Retinal pigment epithelial cell (primary cell): ENCODE measurements at regions not wholly inside any gene's neighbourhood (a gene's known extent, or its start where the extent isn't known, plus 50 kb on each side); places are given as distances from the start of the nearest gene placed in this dataset.

Source experiments
- DNase-seq: peaks from one replicate; pipeline ENCODE4 v3.0.0-alpha.2; 2010; ENCODE audit warnings: low read depth
- H3K4me3 ChIP-seq: 2 replicates; pipeline ENCODE4 v1.5.1; 2011; ENCODE audit warnings: mild to moderate bottlenecking, low read length, control low read depth, moderate library complexity
- CTCF ChIP-seq: conservative IDR thresholded peaks from 2 replicates; pipeline ENCODE4 v1.5.1; 2011; ENCODE audit warnings: low read depth, low read length, control low read depth, inconsistent platforms

- H3K4me3 ChIP-seq, result no peak overlapping the region
- no peak for TF ChIP-seq CTCF
These were observed 295.7 kb upstream of the SHH start for GRCh38 chr7:156107957-156108356.

GRCh38 chr7:156106107-156106426 is 293.8 kb upstream of the SHH start:
- H3K4me3 ChIP-seq, result no peak overlapping the region
- TF ChIP-seq CTCF, result no peak
- no peak for DNase-seq

More at GRCh38 chr7:156107957-156108356, 295.7 kb upstream of the SHH start:
- no peak for DNase-seq

- DNase-seq, result no peak
- TF ChIP-seq CTCF, result no peak
- H3K4me3 ChIP-seq, result no peak overlapping the region
These were observed 293.3 kb upstream of the SHH start for GRCh38 chr7:156105337-156106106.

- TF ChIP-seq CTCF, result no peak
- H3K4me3 ChIP-seq, result no peak overlapping the region
- no peak for DNase-seq
These were observed 292.5 kb upstream of the SHH start for GRCh38 chr7:156104501-156105336.

- no peak for DNase-seq
- no peak overlapping the region for H3K4me3 ChIP-seq
- TF ChIP-seq CTCF, result no peak
These were observed 290.0 kb upstream of the SHH start for GRCh38 chr7:156102267-156102666.

GRCh38 chr7:156101355-156101754 is 289.1 kb upstream of the SHH start:
- no peak for TF ChIP-seq CTCF
- DNase-seq, result no peak
- H3K4me3 ChIP-seq, result no peak overlapping the region
